GM04503 (cell line): ENCODE measurements at regions not wholly inside any gene's neighbourhood (a gene's known extent, or its start where the extent isn't known, plus 50 kb on each side); places are given as distances from the start of the nearest gene placed in this dataset.
"Not testable (repeated sequence)": the region's sequence is repeated elsewhere in the genome, so short reads cannot be mapped to it uniquely, and the experiment has no call there.

ENCODE experiments used
- DNase-seq: peaks from one replicate; pipeline ENCODE4 v3.0.0-alpha.2; 2012; ENCODE audit warnings: low read depth

DNA sequence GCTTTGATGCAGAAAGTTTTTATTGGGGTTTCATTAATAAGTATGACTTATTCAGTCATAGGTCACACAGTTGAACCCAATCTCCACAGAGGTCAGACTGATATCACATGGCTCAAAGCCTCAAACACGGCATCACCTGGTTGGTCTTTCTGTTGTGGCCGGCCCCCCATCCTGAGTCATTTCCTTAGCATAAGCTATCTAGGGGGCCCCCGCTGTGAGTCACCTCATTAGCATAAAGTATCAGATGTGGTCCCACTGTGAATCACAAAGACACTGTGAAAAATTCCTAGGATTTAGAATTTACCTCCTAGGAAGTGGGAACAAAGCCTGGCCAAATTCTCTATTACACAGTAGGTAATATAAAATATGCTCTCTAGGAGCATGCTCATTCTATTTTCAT is 502.2 kb downstream of the PYDC2 start:
- no peak for DNase-seq

DNA sequence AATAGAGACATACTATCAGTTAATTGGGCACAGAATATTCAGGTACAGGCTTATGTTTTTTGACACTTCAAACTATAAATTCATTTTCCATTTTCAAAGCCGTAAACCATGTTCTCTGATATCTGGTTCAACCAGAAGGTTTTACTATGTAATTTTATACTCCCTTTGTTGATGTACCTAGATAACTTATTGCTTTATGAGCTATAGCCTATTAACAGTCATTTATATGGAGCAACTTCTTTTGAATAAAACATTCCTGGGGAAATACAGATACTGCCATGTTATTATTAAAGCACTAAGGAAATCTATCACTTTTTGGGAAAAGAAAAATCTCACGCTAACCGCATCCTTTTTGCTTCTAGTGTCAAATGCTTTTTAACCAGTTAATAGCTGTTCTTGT is 505.6 kb downstream of the PYDC2 start:
- no peak for DNase-seq

DNA sequence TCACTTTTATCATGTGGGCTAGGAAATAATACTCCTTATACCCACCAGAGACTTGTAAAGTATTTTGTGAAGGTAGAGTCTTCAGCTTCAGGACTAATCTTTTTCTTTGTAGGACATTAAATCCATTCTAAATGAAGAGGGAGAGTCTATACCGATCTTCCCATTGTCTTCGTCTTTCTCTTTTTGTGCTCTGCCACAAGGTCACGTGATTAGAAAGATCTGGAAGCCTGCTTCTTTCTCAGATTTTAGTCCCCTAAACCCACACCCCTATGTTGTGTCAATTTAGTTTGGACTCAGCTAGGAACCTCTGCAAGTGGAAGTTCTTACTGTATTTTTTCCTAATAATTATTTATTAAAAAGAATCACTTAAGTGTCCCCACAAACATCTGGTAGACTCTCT is 507.3 kb downstream of the PYDC2 start:
- DNase-seq, result no peak

DNA sequence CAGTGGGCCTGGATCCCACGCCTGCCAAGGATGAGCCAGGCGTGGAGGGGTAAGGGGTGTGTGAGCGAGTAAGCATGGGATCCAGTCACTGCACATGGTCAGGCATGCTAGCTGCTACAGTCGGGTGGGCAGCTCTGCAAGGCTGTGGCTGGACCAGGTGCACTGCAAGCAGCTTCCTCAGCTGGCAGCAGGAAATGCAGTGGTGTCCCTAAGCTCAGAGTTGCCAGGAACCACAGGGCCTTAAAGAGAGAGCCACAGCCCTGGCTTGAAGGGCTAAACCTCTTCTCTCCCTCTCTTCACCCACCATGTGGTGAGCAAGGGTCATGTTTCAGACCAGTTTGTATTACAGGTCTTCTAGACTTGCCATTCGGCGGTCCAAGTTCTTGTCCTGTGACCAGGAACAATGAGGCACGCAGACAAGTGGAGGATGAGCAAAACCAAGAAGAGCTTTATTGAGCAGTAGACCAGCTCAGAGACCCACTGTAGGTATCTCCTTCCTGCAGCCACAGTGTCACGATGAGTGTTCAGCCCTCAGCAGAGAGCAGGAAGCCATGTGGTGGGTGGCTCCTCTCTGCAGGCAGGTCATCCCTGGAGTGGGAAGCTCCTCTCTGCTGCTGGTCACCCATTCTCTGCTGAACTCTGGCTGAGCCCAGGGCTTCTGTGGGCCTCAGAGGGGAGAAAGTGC is 511.9 kb downstream of the PYDC2 start:
- no peak for DNase-seq

DNA sequence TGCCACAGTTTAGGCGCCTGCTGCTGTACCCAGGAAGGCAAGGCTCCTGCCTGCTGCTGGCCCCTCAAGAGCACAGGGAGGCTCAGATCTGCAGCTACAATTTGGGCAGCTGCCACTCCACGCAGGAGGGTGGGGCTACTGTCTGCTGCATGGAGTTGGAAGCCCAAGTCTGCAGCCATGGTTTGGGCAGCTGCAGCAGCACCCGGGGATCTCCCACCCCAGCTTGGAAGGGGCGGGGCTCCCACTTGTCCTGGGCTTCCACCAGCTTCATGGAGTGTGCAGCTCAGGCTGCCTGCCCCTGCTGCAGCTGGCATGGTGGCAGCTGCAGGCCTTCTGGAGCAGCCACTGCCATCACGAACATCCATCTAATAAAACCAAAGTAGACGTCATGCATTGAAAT is 512.9 kb downstream of the PYDC2 start:
- no peak for DNase-seq

DNA sequence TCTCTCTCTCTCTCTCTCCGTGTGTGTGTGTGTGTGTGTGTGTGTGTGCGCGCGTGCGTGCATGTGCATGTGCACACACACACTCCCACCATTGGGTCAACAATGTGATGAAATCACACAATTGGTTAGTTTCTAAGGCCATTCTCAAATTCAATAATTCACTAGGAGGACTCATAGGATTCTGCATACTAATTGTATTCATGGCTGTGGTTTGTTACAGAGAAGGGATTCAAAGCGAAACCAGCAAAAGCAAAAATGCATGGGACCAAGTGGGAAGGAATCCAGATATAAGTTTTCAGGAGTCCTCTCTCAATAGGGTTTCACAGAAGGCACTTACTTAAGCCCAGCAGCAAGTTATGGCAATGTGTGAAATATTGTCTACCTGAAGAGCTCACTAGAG is 515.0 kb downstream of the PYDC2 start:
- no peak for DNase-seq

DNA sequence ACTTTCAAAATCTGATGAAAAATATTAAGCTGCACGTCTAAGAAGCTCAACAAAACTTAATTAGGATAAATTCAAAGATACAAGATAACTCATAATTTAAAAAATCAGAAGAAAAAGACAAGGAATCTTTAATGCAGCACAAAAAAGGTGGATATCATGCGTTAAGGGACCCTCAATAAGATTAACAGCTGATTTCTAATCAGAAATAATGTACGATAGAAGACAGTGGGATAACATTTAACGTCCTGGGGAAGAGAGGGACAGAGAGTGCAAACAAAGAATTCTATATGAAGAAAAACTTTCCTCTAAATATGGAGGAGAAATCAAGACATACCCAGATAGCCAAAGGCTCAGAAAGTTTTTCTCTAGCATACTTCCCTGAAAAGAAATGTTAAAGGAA is 519.5 kb downstream of the PYDC2 start:
- no peak for DNase-seq

DNA sequence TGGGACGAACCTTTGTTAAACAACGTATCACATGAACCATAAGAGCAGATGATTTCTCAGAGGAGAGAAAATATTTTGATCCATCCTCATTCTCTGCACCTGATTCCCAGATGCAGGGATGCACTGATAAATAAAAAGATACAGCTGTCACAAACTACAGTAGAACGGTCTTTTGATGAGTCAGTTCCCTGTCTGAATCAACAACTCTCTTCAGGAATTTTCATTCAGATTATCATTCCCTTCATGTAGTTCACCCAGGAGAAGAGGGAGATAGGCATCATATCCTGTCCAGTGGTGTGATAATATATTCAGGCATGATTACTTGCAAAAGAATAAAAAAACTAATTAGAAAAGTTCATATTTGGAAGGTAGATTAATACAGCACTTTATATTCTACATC is 521.5 kb downstream of the PYDC2 start:
- no peak for DNase-seq

DNA sequence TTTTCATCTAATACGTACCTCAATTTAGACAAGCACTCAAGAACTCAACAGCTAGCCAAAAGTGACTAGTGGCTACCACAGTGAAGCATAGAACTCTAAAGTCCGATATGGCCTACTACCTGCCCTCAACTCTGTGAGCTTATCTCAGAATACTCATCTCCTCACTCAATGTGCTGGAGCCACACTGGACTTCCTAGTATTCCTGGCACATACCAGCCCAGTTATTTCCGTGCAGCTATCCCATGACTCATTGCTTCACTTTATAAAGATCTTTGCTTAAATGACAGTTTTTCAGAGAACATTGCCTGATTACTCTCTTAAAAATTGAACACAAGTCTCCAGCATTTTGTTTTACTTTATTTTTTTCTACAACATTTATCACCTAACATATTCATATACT is 524.7 kb downstream of the PYDC2 start:
- no peak for DNase-seq

DNA sequence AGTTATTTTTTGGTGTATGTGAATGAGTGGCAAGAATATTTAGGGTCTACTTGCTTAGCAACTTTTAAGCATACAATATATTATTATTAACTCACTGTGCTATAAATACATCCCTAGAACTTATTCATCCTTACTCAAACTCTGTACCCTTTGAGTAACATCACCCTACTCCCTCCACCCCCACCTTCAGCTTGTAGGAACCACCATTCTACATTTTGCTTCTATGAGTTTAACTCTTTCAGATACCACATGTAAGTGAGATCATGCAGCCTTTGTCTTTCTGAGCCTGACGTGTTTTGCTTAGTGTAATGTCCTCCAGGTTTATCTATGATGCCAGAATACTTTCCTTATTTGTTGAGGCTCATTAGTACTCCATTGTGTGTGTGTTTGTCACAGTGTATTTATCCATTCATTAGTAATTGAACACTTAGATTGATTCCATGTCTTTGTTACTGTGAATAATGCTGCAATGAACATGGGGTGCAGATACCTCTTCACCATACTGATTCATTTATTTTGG is 526.9 kb downstream of the PYDC2 start:
- DNase-seq, result no peak

DNA sequence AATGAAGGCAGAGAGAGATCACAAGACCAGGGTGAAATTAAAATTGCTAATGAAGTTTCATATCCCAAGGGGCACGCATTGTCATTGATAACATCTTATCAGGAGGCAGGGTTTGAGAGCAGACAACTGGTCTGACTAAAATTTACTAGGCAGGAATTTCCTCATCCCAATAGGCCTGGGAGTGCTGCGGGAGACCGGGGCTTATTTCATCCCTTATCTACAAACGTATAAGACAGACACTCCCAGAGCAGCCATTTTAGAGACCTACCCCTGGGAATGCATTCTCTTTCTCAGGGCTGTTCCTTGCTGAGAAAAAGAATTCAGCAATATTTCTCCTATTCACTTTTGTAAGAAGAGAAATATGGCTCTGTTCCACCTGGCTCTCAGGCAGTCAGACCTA is 533.0 kb downstream of the PYDC2 start:
- DNase-seq, result not testable (repeated sequence)

DNA sequence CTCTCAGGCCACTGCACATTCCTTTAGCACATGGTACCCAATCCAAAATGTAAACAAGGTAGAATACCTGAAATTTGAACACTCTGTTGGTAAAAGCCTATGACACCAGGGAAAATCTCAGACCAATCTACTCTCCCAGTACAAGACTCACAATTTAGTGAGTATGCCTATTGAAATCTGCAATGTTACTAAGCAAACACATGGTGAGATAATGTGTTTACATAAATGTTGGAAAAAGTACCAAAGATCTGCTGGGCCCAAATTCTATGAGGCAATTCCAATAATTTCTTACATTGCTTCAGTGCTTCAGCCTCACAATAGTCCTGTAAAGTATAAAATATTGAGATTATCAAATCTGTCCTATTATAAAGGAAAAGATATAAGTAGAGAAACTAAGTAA is 536.1 kb downstream of the PYDC2 start:
- no peak for DNase-seq

DNA sequence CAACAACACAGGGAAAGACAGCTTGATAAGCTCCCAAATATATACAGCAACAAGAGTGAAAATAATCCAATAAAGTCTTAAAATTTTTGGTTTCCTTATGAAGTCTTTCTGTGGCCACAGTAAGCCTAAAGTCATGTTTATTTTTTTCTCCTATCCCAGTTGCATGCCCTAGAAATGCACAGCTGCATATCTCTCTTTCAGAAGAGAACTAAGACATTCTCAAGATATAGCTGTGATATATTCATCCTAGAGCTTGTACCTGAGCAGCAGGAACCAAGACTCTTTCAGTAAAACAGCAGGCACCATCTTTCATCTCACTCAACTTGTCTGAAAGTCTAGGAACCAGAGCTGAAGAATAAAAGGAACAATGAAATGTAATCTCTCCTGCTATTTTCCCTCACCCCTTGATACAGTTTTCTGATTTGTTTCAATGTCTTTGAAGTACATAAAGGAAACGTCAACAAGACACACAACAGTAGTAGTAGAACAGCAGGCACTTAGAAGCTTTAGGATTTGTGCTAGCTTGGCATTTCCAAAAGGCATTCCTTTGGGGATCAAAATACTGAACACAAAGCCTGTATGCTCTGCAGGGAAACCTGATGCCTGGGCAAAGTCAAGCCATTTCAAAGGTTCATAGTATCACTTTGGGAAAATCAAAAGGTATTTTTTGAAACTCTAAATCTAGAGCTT is 536.8 kb downstream of the PYDC2 start:
- no peak for DNase-seq

DNA sequence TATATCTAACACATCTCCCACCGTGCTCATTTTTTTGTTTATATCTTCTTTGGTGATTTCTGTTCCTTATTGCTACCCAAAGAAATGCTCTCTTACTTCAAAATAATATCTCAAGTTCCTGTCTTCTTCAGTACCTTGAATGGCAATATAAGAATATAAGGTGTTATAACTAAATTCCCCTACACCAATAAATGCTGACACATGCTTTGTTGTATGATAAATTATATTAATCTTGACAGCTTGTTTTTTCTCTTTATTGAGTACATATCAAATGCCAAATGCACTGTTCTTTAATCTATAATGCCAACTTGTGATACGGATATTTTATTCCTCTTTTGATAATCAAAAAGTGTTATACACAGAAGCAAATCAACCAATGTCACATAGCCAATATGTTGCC is 540.3 kb downstream of the PYDC2 start:
- DNase-seq, result no peak

DNA sequence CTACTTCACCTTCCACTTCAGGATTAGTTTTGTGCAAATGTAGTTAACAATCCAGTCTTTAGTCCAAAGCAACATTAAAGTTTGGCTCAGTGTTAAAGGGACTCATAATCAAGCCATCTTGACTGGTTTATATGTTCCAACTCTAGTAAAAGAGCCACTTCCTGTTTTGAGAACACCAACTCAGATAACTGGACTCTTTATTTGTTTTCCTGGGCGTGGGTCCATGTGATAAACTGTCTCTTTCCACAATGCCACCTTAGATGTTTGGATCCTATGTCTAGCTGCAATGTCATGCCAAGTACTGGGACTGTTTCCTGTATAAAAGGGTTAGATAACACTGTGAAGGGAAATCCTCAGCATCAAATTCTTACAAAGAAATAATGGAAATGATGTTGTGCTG is 545.0 kb downstream of the PYDC2 start:
- DNase-seq, result no peak

DNA sequence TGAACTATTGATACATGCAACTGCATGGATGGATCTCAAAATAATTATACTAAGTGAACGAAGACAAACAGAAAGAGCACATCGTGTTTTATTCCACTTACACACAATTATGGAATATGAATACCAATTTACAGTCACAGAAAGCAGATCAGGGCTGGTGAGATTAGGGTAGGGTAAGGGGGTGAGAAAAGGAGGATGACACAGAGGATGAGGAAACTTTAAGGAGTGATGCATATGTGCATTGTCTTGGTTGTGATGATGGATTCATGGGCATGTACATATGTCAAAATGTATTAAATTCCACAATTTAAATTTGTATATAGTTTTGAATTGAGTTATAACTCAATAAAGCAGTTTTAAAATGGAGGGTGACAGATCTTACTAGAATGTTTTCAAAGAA is 548.9 kb downstream of the PYDC2 start:
- no peak for DNase-seq

DNA sequence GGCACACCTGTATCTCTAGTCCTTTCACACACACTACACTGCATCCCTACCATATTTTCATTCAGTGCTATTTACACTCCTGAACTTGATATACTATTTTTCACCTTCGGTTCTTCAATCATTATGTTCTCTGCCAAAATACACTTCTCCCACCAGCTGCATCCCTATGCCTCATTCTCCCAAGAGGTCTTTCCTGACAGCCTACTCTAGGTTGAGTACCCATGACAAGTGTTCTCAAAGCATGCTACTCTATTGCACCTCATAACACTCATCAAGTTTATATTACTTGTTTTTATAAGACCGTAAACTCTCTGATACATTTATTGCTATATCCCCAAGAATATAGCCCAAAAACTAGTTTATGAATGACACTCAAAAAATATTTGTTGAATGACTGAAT is 549.5 kb downstream of the PYDC2 start:
- no peak for DNase-seq

DNA sequence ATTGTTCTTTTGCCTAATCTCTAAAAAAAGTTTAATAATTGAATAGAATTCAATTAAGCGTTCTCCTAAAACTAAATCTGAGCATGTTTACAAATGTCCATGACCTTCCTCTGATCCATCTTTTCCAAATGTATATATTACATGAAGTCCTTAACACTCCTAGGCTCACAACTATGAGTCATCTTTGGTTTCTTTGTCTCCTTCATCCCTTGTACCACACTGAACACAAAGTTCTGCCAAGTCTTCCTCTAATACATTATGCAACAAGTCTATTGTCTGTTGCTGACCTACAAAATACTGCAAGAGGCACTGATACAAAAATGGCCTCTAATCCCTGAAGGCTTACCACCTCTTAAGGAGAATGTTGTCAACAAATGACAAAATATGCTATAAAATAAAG is 550.2 kb downstream of the PYDC2 start:
- DNase-seq, result no peak

DNA sequence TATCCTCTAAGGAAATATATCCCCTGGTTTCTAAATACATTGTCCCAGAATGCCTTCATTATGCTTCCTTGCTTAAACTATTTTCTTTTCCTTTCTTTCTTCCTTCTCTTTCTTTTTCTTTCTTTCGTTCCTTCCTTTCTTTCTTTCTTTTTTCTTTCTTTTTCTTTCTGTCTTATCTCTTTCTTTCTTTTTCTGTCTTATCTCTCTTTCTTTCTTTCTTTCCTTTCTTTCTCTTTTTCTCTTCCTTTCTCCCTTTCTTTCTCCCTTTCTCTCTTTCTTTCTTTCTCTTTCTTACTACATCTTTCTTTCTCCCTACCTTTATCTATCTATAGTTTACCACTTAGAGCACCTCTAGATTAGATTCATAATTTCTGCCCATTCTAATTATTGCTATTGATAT is 552.1 kb downstream of the PYDC2 start:
- DNase-seq, result no peak

DNA sequence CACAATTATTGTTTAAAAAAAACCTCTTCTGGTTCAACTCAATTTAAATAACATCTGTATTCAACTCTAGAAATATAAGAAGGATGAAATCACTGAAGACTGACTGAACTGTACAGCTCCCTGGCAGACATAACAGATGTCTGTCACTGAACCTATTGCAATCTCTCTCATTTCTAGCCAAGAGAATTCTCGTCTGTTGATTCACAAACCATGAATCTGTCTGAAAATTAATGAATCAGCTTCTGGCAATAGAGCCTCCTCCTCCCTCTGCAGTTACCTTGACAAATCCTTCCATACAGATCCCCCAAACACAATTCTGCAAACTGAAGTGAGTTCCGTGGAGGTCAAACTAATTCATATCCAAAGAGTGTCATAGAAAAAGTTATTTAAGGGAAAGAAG is 561.4 kb downstream of the PYDC2 start:
- DNase-seq, result no peak

DNA sequence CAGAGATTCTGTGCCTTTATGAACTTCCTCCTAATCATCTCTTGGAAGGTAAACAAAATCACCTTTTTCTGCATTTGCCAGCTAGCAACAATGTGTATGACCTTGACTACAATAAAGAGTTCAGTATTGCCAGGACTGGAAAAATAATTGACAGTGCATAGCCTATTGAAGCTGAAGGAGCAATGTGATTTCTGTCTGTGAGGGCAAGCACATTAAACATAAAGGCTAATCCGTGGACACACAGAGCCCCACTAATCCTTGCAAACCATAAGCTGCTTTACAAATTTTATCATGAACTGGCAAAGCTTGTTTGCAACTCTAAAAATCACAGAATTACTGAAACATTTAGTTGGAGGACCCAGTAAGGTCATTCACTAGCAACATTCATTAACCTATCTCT is 563.8 kb downstream of the PYDC2 start:
- DNase-seq, result no peak

DNA sequence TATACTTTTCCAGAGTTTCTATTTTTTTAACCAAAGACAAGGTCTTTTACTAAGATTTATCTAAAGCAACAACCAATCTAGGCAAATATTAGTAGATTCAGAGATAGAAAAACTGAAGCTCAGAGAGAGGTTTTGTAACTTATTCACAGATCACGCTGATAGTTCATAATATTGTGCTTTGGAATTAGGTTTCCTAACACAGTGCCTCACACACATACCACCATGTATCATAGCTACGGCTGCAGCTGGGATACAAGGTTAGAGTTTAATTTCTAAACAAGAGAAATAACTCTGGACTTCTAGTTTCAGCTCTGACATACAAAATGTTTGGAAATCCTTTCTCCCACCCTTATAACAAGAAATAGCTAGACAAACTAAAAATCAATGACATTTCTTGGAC is 565.7 kb downstream of the PYDC2 start:
- DNase-seq, result no peak

DNA sequence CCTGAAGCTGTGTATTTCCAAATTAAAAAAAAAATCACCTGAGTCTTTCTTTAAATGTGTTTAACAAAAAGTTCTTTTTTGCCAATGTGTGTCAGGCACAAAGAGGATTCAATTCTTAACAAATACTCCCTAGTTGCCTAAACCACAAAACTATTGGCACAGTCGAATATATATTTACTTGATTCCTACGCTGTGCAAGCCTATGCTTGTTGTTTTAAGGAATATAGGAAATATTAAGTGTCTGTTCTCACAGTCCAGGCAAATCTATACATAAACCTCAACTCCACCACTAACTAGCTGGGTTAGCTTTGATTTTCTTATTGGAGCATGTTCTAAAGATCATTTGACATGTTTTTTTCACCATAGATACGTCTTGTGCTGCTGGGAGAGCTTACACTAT is 571.0 kb downstream of the PYDC2 start:
- no peak for DNase-seq

DNA sequence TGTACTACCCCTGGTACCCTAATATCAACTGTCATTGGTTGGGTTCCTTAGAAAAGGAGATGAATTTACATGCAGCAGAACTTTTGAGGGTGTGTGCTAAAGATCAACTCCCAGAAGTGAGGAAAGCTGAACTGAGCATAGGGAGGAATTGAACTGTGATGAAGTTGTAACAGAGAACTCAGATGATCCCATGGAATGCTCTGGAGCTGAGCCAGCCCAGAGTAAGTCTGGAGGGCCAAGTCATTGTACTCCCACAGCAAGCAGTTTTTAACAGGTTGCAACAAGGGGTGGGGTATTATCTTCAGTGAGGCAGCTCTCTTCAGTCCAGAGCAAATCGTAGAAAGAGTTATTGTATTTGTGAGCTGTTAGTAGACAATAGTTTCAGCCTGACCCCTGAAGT is 572.3 kb downstream of the PYDC2 start:
- DNase-seq, result no peak
